ENCODE measurements at regions not wholly inside any gene's neighbourhood (a gene's known extent, or its start where the extent isn't known, plus 50 kb on each side); places are given as distances from the start of the nearest gene placed in this dataset.

- no peak overlapping the region for H3K4me3 ChIP-seq (ENCODE audit: low read depth in 2 of 2, low read length in 2 of 2)
- no peaks in the 10 kb centered on the region for H3K9me3 ChIP-seq (ENCODE audit: control insufficient read depth, insufficient read depth, low read depth, low read length)
- H3K4me1 ChIP-seq (ENCODE audit: control insufficient read depth, insufficient read depth, low read length) = no peaks in the 10 kb centered on the region
- ChIA-PET CTCF (no interaction called here), POLR2A (no interaction called here)
- in situ Hi-C loops (cut with HindIII; ENCODE audit: low pct_unique_long_range_greater_than_20kb, low sequenced_read_pairs) (no loop called here), intact Hi-C loops (cut with micrococcal nuclease; ENCODE audit: unreplicated experiment) (loop anchor here (10.0 kb wide), 1 partner anchor 1236 kb away; the partner anchor contains the start of gene RGMB)
- no peak for DNase-seq (ENCODE audit: low read depth, low spot score)
- TF ChIP-seq, protein P1, sequence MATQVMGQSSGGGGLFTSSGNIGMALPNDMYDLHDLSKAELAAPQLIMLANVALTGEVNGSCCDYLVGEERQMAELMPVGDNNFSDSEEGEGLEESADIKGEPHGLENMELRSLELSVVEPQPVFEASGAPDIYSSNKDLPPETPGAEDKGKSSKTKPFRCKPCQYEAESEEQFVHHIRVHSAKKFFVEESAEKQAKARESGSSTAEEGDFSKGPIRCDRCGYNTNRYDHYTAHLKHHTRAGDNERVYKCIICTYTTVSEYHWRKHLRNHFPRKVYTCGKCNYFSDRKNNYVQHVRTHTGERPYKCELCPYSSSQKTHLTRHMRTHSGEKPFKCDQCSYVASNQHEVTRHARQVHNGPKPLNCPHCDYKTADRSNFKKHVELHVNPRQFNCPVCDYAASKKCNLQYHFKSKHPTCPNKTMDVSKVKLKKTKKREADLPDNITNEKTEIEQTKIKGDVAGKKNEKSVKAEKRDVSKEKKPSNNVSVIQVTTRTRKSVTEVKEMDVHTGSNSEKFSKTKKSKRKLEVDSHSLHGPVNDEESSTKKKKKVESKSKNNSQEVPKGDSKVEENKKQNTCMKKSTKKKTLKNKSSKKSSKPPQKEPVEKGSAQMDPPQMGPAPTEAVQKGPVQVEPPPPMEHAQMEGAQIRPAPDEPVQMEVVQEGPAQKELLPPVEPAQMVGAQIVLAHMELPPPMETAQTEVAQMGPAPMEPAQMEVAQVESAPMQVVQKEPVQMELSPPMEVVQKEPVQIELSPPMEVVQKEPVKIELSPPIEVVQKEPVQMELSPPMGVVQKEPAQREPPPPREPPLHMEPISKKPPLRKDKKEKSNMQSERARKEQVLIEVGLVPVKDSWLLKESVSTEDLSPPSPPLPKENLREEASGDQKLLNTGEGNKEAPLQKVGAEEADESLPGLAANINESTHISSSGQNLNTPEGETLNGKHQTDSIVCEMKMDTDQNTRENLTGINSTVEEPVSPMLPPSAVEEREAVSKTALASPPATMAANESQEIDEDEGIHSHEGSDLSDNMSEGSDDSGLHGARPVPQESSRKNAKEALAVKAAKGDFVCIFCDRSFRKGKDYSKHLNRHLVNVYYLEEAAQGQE (IDR thresholded peaks at IDR 0.05; ENCODE audit: insufficient read depth in 1 of 2, low read depth in 2 of 2, low read length in 1 of 2) = no peak
- no peak for TF ChIP-seq POLR2AphosphoS5 (IDR thresholded peaks at IDR 0.05; ENCODE audit: low read depth, low read length)
- no peak for TF ChIP-seq CTCF (IDR thresholded peaks at IDR 0.05)
- TF ChIP-seq SIN3A (IDR thresholded peaks at IDR 0.05; ENCODE audit: borderline replicate concordance, insufficient read depth, low read depth, low read length) = no peak
- no peak for TF ChIP-seq TCF7L2 (IDR thresholded peaks at IDR 0.05; ENCODE audit: low read depth, low read length)
- H3K36me3 ChIP-seq (ENCODE audit: control insufficient read depth, insufficient read depth, low read length) = no peaks in the 10 kb centered on the region
- ATAC-seq = no peak
- H3K27ac ChIP-seq (ENCODE audit: low read length) = no peak overlapping the region
- BruUV-seq (replicated peaks) = no TSS peak
- H3K27me3 ChIP-seq (ENCODE audit: control insufficient read depth, insufficient read depth, low read length) = no peaks in the 10 kb centered on the region
Observed at GRCh38 chr5:97538912-97539311, 355.9 kb upstream of the RIOK2 start.

- no peaks in the 10 kb centered on the region for H3K36me3 ChIP-seq (ENCODE audit: control insufficient read depth, insufficient read depth, low read length)
- TF ChIP-seq, protein P1 (IDR thresholded peaks at IDR 0.05; ENCODE audit: insufficient read depth in 1 of 2, low read depth in 2 of 2, low read length in 1 of 2) = no peak
- TF ChIP-seq CTCF (IDR thresholded peaks at IDR 0.05) = no peak
- TF ChIP-seq POLR2AphosphoS5 (IDR thresholded peaks at IDR 0.05; ENCODE audit: low read depth, low read length) = no peak
- TF ChIP-seq SIN3A (IDR thresholded peaks at IDR 0.05; ENCODE audit: borderline replicate concordance, insufficient read depth, low read depth, low read length) = no peak
- no peak for TF ChIP-seq TCF7L2 (IDR thresholded peaks at IDR 0.05; ENCODE audit: low read depth, low read length)
- no peaks in the 10 kb centered on the region for H3K9me3 ChIP-seq (ENCODE audit: control insufficient read depth, insufficient read depth, low read depth, low read length)
- ATAC-seq (no peak), DNase-seq (ENCODE audit: low read depth, low spot score) (no peak)
- H3K27me3 ChIP-seq (ENCODE audit: control insufficient read depth, insufficient read depth, low read length) = no peaks in the 10 kb centered on the region
- in situ Hi-C loops (cut with HindIII; ENCODE audit: low pct_unique_long_range_greater_than_20kb, low sequenced_read_pairs) (no loop called here), intact Hi-C loops (cut with micrococcal nuclease; ENCODE audit: unreplicated experiment) (no loop called here)
- ChIA-PET CTCF (no interaction called here), POLR2A (no interaction called here)
- BruUV-seq (replicated peaks) = no TSS peak
- no peaks in the 10 kb centered on the region for H3K4me1 ChIP-seq (ENCODE audit: control insufficient read depth, insufficient read depth, low read length)
- H3K27ac ChIP-seq (ENCODE audit: low read length) = no peak overlapping the region
- no peak overlapping the region for H3K4me3 ChIP-seq (ENCODE audit: low read depth in 2 of 2, low read length in 2 of 2)
Observed at GRCh38 chr5:97541864-97542263, 358.8 kb upstream of the RIOK2 start.
